Ishikawa (cell line): ENCODE measurements at regions not wholly inside any gene's neighbourhood (a gene's known extent, or its start where the extent isn't known, plus 50 kb on each side); places are given as distances from the start of the nearest gene placed in this dataset.

Experiments
- CREB1 ChIP-seq: IDR thresholded peaks from 2 replicates; pipeline ENCODE4 v1.6.1; 2012; ENCODE audit warnings: low read depth
- EGR1 ChIP-seq: IDR thresholded peaks from 2 replicates; pipeline ENCODE4 v1.6.1; 2012
- EP300 ChIP-seq: IDR thresholded peaks from 2 replicates; pipeline ENCODE4 v1.6.1; 2012; ENCODE audit warnings: borderline replicate concordance
- NFIC ChIP-seq: IDR thresholded peaks from 2 replicates; pipeline ENCODE4 v1.6.1; 2012
- RAD21 ChIP-seq: IDR thresholded peaks from 2 replicates; pipeline ENCODE4 v1.6.1; 2012; ENCODE audit warnings: low read depth
- TAF1 ChIP-seq: IDR thresholded peaks from 2 replicates; pipeline ENCODE4 v1.6.1; 2012; ENCODE audit warnings: low read depth, mild to moderate bottlenecking
- TCF12 ChIP-seq: IDR thresholded peaks from 2 replicates; pipeline ENCODE4 v1.6.1; 2012; ENCODE audit warnings: low read depth
- TEAD4 ChIP-seq: IDR thresholded peaks from 2 replicates; pipeline ENCODE4 v1.6.1; 2012
- YY1 ChIP-seq: IDR thresholded peaks from 2 replicates; pipeline ENCODE4 v1.6.1; 2012; ENCODE audit warnings: low read depth
- TF ChIP-seq, protein P1 (sequence below): IDR thresholded peaks from 2 replicates; pipeline ENCODE4 v1.6.1; 2012
- TF ChIP-seq, protein P2 (sequence below): IDR thresholded peaks from 2 replicates; pipeline ENCODE4 v1.6.1; 2012

DNA sequence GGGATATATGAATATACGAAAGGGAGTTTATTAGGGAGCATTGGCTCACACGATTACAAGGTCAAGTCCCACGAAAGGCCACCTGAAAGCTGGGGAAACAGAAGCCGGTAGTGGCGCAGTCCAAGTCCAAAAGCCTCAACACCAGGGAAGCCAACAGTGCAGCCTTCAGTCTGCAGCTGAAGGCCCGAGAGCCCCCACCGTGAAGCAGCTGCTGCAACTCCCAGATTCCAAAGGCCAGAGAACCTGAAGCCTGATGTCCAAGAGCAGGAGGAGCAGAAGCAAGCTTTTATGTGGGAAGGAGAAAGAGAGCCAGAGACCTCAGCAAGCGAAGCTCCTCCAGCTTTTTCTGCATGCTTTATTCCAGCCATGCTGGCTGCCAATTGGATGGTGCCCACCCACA, 275.8 kb downstream of the PTTG2 start:
- TF ChIP-seq, protein P1, sequence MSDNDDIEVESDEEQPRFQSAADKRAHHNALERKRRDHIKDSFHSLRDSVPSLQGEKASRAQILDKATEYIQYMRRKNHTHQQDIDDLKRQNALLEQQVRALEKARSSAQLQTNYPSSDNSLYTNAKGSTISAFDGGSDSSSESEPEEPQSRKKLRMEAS, result no peak
- TF ChIP-seq, protein P2, sequence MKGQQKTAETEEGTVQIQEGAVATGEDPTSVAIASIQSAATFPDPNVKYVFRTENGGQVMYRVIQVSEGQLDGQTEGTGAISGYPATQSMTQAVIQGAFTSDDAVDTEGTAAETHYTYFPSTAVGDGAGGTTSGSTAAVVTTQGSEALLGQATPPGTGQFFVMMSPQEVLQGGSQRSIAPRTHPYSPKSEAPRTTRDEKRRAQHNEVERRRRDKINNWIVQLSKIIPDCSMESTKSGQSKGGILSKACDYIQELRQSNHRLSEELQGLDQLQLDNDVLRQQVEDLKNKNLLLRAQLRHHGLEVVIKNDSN, result no peak
- TF ChIP-seq EGR1, result no peak
- no peak for TF ChIP-seq NFIC
- no peak for TF ChIP-seq YY1
- TF ChIP-seq TAF1, result no peak
- no peak for TF ChIP-seq TEAD4
- TF ChIP-seq RAD21, result no peak
- TF ChIP-seq TCF12, result no peak
- no peak for TF ChIP-seq EP300
- TF ChIP-seq CREB1, result no peak
